Glomerular endothelial cell (primary cell): ENCODE measurements at regions not wholly inside any gene's neighbourhood (a gene's known extent, or its start where the extent isn't known, plus 50 kb on each side); places are given as distances from the start of the nearest gene placed in this dataset.

Experiments used
- DNase-seq: peaks from one replicate; pipeline ENCODE4 v3.0.0-alpha.2; 2011; ENCODE audit warnings: low read depth, low spot score; ENCODE audit errors: extremely low read depth

DNA sequence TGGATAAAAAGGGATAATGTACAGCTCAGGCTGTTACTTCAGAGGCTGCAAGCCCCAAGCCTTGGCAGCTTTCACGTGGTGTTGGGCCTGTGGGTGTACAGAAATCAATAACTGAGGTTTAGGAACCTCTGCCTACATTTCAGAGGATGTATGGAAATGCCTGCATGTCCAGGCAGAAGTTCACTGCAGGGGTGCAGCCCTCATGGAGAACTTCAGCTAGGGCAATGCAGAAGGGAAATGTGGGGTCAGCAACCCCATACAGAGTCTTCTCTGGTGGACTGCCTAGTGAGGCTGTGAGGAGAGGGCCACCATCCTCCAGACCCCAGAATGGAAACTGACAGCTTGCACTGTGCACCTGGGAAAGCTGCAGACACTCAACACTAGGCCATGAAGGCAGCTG, 1350.3 kb downstream of the ROBO2 start:
- no peak for DNase-seq

DNA sequence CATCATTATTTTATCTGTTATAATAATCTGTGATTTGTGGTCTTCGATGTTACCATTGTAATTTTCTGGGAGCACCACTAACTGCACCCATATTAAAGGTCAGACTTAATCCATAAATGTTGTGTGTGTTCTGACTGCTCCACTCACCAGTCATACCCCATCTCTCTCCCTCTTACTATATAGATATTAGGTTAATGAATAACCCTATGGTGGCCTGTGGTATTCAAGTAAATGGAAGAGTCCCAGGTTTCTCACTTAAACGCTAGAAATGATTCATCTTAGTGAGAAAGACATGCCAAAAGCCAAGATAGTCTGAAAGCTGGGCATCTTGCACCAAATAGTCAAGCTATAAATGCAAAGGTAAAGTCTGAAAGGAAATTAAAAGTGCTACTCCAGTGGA, 1358.5 kb downstream of the ROBO2 start:
- DNase-seq: no peak

DNA sequence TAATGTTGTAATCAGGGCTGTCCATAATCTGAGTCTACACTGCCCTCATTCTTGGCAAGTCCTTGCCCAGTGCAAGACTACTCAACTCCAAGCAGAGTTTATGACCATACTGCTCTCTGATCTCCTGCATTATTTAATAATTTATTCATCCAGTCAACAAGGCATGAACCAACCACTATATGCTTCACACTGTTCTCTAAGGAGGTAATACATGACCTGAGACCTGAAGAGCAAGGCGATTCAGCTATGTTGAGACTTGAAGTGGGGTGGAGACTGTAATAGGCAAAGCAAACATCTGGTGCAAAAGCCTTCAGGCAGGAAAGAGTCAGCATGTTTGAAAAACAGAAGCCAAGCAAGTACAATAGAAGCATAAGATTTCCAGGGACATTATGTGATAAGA, 1362.8 kb downstream of the ROBO2 start:
- DNase-seq: no peak

DNA sequence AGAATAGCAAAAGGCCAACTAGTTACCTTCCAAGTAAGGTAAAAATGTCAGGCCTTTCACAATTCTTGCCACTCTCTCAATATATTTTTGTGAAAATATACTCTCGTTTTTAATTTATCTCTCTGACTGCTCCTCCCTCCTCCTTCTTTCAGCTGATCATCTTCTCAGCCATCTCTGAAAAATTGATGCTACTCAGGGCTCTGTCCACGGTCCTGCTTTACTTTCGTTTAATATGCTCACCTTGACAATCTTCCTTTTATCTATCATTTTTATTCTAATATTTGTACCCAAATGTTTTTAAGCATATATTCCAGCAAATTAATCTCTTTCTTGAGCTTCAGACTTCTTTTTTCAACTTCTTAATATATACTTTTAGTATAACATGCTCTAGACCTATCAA, 1362.1 kb downstream of the ROBO1 start:
- no peak for DNase-seq

DNA sequence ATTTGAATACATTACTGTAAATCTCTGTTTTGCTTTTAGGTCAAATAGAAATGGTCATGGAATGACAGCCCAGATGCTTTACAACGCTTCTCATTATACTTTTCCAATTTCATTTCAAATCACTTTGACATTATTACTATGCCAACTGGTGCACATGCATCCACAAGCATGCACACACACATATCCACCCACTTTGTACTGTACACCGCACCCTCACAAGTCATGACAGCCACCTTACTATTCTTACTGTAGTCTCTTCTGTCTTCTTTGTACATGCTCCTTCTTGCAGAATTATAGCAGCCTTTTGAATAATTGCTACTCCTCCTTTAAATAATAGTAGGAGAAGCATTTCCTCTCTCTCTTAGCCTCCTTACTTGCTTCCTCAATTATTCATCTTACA, 1361.4 kb downstream of the ROBO1 start:
- no peak for DNase-seq

DNA sequence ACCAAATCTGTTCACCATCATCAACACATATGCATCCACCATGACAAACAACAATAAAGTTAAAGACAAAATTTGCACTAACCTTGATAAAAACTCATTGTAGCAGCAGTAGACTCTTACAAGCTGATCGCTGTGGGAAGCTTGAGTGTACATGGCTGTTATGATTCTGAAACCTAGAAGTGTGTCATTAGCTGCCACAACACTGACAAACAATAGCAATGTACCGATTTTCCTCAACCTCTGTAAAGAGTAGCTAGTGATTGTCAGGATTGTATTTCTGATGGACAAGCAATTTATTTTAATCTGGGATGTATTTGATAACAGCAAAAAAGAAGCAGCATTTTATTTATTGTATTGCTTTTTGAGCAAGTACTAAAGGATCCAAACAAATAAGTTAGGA, 1357.7 kb downstream of the ROBO1 start:
- no peak for DNase-seq

DNA sequence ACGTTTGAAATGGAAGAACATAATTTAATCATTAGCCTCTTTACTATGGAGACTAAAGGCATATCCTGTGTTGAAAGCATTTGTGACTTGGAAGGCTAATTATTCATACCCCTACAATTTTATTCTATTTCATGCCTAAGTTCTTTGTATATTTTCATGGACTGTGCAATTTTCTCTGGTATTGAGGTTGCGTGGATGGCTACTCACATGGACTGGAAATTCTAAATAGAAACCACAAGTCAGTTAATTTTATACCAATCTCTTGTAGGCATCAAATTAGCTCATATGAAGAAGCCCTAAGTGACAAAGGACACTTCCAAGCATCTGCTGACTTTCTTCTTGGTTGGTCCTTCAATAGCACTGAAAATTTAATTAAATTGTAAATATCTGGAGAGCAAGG, 1353.5 kb downstream of the ROBO1 start:
- DNase-seq: no peak

DNA sequence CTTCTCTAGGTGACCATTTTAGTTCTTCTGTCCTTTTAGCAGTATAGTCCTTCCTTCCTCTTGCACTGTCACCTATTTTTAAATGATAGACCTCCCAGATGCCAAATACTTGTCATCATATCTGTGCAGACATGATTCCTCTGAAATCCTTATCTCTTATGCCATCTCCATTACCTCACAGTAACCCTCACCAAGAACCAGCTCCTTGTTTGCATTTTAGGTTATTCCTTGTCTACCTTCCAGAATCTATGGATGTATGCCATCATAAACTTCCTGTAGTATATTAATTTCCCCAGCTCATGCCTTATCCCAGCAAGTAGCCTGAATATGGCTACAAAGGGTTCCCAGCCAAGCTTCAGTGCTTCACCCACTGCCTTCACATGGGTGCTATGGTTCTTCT, 1347.2 kb downstream of the ROBO1 start:
- no peak for DNase-seq

DNA sequence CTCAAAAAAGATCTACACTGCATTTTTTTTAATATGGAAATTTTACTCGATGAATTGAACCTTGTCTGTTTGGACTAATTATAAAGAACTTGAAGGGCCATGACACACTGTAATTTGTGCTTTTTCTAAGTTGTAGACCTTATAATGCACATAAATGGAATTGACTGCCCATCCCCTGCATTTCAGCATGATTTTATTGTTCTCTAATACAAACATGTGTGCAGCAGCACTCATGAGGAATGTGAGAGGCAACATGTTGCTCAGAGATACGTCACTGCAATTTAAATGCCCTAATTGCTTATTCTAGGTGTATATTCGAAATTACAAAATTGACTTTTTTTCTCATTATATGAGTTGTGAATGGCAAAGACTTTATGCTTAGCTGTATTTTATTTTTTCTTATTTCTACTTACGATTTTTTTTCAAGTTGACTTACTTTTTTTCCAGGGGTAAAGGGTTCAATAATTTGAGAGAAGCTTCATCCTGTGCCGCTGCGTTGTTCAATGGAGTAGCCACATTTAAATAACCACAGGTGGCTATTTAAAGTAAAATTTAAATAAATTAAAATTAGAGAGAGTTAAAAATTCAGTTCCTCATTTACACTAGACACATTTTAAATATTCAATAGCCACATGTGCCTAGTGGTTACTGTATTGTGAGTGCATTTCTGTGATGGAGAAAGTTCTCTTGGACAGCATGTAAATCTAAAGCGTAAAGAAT, 1346.4 kb downstream of the ROBO1 start:
- no peak for DNase-seq

DNA sequence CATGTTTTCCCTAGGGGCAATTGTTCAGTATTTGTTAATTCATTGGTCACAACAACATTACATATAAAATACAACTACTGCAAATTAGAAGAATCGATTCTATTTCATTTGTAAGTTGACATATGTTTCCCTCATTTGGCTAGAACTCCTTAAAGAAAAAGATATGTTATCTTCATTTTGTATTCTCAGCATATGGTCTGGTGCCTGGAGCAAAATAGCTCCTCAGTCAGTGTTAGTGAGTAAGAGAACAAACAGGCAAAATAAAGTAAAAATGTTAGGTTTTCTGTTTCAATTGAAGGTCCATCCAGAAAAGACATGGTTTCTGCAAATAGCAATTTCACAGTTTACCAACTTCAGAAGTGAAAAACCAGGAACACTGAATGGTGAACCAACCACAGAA, 1343.1 kb downstream of the ROBO1 start:
- DNase-seq: no peak

DNA sequence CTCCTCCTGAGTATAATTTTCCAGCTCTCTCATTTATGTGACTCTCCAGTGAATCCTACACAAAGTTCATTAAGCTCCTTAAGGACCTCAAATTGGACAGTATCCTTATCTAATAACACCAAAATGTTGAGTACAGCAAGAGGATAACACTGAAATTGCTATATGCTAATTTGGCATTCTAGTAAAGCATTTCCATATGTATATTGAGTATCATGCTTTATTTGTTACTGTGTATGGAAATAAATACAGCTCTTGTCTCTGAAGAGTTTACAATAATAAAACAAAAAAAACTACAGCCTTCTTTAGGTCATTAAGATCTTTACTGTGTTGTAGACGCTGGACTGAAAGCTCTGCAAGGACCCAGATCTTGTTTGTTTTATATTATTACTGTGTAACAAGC, 1341.3 kb downstream of the ROBO1 start:
- DNase-seq: no peak

DNA sequence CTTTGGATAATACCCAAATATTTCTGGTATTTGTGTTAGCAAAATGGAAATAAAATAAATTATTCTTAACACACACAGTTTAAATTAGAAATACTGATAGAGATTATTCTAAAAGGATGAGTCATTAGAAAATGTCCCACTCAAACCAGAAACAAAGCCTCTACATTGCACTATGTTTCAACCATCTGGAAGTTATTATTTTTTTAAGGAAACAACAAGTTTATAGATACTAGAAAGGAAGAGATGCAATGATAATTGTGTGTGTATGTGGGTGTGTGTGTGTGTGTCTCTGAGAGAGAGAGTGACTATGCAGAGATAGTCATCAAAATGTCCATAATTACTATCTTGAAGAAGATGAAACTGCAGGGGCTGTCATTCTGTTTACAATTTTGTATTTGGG, 1340.5 kb downstream of the ROBO1 start:
- DNase-seq: no peak

DNA sequence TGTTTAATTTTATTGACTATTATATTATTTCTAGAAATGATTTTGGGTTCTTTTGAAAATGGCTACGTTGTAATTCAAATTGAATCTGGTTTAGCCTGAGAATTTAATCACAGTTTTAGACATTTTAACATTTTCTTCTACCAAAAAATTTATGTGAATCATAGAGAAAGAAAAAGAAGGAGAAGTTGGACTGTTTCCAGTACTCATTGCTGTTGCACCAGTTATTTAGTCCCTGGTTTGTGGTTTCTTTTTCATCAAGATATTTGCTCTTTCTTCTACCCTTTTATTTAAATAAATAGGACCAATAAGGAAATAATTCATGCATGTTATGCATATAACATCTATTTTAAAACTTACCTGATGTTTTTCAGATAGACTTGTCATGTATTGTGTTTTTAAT, 1337.1 kb downstream of the ROBO1 start:
- DNase-seq: no peak

DNA sequence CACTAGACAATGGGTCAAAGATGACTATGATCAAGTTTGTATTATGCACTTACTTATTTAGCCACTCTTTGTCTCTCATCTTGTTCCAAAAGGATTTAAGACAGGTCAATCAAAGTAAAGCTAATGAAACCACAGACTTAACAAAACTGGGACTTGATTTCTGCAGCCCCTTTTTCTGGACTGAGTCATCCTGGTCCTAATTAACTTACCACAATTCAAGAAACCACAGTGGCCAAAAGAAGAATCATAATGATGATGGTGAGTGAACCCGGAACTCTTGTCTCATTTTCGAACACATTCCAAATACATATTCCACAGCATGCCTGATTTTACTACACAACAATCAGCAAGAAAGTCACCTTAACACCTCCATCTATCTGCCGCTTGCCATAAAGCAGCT, 1333.0 kb downstream of the ROBO1 start:
- no peak for DNase-seq

DNA sequence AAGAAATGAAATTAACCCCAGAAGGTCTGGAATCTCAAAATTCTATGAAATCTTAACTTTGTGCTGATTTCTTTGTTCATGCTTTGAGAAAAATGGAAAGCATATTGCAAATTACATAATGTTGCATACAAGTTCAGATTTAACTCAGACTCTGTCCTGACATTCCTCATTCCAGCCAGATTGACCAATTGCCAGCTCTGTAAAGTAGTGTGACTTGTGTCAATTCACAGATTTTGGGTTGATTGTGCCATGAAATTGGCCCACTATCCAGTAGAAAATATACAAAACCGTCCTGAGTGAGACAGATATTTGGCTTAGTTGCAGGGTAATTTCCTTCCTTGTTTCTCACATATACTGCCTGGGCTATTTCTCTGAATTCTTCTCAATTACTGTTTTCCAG, 1312.6 kb downstream of the ROBO1 start:
- no peak for DNase-seq

DNA sequence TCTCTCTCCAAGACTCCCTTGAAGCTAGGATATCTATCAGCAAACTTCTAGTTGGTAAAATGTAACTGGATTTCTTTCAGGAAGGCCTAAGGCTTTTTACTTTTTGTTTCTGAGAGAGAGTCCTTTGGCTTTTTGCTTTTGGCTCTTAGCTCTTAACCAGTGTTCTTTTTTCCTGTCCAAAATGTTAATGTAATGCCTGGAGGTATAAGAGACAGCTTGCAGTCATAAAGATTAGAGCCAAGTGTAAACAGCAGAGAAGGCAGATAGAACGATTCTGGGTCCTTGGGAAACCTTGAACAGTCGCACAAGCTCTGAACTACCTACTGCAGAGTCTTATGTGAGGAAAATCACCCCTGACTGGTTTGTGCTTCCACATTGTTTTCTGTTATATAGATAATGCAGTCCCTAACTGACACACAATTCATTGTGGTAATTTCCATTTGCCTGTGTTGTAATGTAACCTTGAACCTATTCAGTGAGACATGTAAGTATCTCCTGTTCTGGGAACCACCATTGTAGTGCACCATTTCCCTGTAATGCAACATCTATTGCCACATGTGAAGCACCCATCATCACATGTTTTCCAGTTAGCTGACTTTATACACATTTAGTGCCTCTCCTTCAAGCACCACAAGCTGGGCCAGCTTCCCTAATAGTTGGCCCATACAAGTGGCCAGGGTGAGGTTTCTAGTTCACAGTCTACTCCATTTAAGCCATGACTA, 1311.9 kb downstream of the ROBO1 start:
- no peak for DNase-seq

DNA sequence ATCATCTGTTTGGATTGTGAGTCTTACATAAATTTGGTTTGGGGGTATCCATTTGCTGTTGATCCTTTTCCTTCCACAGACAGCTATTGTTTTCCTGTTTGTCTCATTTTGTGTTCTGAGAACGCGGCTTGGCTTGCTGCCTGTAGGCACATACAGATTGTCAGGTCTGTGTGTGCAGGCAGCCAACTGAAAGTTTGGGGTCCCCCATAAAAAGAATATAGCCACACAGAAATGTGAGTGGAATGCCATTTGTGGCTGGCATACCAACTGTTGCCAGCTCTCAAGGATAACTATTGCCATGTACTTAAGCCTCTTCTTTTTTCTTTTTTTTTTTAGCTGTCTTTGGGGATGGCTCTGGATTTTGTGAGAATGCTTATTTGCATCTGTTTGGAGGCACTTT, 1308.0 kb downstream of the ROBO1 start:
- DNase-seq: no peak

DNA sequence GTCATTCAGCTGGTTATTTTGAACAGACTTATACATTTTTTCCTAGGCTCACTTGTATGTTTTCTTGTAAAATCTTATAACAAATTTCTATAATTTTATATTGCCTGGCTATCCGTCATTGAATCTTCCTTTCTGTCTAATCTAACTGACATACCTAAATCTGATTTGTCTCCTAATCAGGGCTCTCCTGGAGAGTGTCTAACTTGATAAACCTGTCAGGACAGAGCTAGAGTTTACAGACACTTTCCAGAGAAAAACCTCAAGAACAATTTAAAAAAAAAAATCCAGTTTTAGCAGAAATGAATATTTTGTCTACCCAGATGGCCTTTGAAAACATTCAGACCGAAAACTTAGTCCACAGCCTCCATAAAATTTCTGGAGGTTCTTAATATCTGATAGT, 1305.8 kb downstream of the ROBO1 start:
- no peak for DNase-seq

DNA sequence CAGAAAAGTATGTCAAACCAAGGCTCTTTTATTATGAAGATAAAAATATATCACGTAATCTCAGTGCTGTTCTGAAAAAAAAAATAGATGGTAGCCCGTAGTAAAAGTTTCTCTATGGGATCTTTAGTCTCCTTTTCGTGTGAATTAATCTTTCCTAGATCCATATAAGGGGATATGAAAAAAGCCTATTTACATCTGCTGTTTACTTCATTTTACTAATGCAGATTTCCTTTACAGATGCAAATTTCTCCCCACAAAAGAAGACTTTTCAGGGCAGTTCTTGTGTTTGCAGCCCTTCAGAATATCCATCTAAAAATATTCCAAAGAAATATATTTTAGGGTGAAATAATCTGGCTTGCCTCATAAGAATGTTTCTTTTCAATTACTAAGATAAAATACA, 1291.7 kb downstream of the ROBO1 start:
- no peak for DNase-seq

DNA sequence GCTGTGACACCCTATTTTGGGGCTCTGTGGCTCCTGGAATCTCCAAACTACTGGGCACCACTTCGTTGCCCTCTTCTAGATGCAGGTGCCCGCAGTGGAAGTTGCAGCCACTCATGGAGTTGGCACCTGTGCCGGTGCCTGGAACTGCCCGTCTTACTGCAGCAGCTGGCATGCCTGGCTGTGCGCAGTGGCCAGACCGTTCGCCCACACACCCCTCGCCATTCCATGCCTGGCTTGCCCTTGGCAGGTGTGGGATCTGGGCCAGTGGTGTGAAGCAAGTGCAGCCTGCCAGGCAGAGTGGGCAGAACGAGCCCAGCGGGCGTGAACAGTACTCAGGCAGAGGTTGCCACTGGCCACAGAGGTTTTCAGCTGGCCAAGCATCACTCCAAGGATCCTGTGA, 1286.7 kb downstream of the ROBO1 start:
- no peak for DNase-seq

DNA sequence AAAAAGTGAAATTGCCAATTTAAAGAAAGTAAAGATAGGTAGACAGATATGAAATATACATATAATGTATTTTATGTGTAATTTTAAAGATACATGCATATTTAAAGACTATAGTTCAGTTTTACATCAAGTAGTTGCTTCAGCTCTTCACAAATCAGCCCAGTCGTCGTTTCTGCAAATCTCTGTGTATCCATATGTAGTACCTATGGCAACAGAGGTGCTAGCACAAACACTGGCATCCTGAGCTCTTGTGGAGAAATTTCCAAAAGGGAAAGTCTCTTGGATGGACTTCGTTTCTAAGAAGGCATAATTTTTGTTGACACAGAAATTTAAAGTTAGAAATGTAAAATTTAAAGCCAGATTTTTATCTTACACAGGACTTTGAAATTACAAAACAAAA, 1284.7 kb downstream of the ROBO1 start:
- DNase-seq: no peak

DNA sequence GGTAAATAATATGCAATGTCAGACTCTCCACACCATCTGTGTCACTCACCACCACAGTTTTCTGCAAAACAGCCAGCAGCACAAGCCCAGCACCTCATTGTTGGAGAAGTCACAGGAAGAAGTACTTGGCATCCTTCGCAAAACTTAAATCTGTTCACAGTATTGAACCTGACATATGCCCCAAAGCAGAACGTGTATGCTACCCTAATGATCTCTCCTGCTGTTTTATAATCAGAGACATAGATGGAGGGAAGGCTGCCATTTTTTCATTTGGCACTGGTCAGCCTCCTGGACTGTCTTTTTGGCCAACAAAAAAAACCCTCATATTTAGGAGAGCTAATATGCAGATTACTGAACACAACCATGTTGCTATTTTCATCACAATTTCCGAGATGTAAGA, 1272.9 kb downstream of the ROBO1 start:
- no peak for DNase-seq

DNA sequence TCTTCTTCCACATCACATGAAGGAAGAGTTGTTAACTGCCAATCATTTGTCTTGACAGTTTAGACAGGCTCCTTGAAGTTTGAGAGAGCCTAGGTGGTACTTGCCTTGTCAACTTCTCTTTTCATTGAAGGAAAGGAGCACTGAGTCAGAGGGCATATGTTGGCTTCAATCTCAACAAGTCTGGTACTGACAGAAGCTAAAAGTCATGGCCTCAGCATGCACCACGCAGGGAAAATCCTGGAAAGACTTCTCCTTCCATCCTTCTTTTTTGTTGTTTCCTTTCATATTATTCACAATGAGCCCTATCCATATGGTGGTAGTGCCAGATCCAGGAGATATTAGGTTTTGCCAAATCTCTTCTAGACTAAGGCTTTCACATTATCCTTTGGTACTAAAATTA, 1272.5 kb downstream of the ROBO1 start:
- no peak for DNase-seq
